Fibroblast of lung (primary cell): ENCODE measurements at regions not wholly inside any gene's neighbourhood (a gene's known extent, or its start where the extent isn't known, plus 50 kb on each side); places are given as distances from the start of the nearest gene placed in this dataset.

Experiments
- DNase-seq, 2 donors: peaks; one replicate each; pipeline versions ENCODE4 v3.0.0 to v3.0.0-alpha.2; 2010; ENCODE audit warnings: low read depth in 2 of 2
- H2AFZ ChIP-seq: 2 replicates; pipeline ENCODE4 v1.5.1; 2012; ENCODE audit warnings: low read length, control low read depth, inconsistent platforms
- H3K27ac ChIP-seq: 2 replicates; pipeline ENCODE4 v1.5.1; 2011; ENCODE audit warnings: low read length, control low read depth; ENCODE audit not compliant: insufficient read depth
- H3K27me3 ChIP-seq: 2 replicates; pipeline ENCODE4 v1.5.1; 2011; ENCODE audit warnings: mild to moderate bottlenecking, low read length; ENCODE audit not compliant: control insufficient read depth, insufficient read depth
- H3K36me3 ChIP-seq: 2 replicates; pipeline ENCODE4 v1.5.1; 2011; ENCODE audit warnings: low read length; ENCODE audit not compliant: control insufficient read depth, insufficient read depth
- H3K4me1 ChIP-seq: 2 replicates; pipeline ENCODE4 v1.5.1; 2011; ENCODE audit warnings: low read length; ENCODE audit not compliant: control insufficient read depth, insufficient read depth; ENCODE audit errors: extremely low read depth
- H3K4me2 ChIP-seq: 2 replicates; pipeline ENCODE4 v1.5.1; 2011; ENCODE audit warnings: low read length, control low read depth; ENCODE audit not compliant: insufficient read depth; ENCODE audit errors: extremely low read depth
- H3K4me3 ChIP-seq, 4 experiments: fragments of 200-600 bp in 1 of 4; sonication (generic) in 1 of 4; replicated peaks in 1 of 4; 2 replicates each; pipeline ENCODE4 v1.5.1; 2011 to 2016; ENCODE audit warnings: low read length in 4 of 4, low read depth in 3 of 4, mild to moderate bottlenecking in 3 of 4, control low read depth in 2 of 4, inconsistent platforms in 1 of 4, mixed read lengths in 1 of 4; ENCODE audit not compliant: insufficient read depth in 1 of 4; ENCODE audit errors: control extremely low read depth in 1 of 4
- H3K79me2 ChIP-seq: 2 replicates; pipeline ENCODE4 v1.5.1; 2012; ENCODE audit warnings: mild to moderate bottlenecking, low read length, inconsistent platforms; ENCODE audit not compliant: control insufficient read depth, insufficient read depth
- H3K9ac ChIP-seq: 2 replicates; pipeline ENCODE4 v1.5.1; 2011; ENCODE audit warnings: mild to moderate bottlenecking, low read length, control low read depth; ENCODE audit not compliant: insufficient read depth
- H3K9me3 ChIP-seq: 2 replicates; pipeline ENCODE4 v1.5.1; 2012; ENCODE audit warnings: low read depth, low read length; ENCODE audit not compliant: control insufficient read depth, insufficient read depth
- H4K20me1 ChIP-seq: 2 replicates; pipeline ENCODE4 v1.5.1; 2011; ENCODE audit warnings: low read length; ENCODE audit not compliant: control insufficient read depth, insufficient read depth; ENCODE audit errors: extremely low read depth
- EZH2 ChIP-seq: IDR thresholded peaks from 2 replicates; pipeline ENCODE4 v1.5.1; 2012; ENCODE audit warnings: low read length, control low read depth, mild to moderate bottlenecking; ENCODE audit errors: missing control alignments
- TF ChIP-seq, protein P1 (sequence below), 2 donors: IDR thresholded peaks in 1 of 2; conservative IDR thresholded peaks in 1 of 2; 1 replicate in 1 of 2; 2 replicates in 1 of 2; pipeline ENCODE4 v1.5.1; 2011 to 2012; ENCODE audit warnings: low read length in 2 of 2, control low read depth in 1 of 2, inconsistent platforms in 1 of 2, low read depth in 1 of 2, mild to moderate bottlenecking in 1 of 2

DNA sequence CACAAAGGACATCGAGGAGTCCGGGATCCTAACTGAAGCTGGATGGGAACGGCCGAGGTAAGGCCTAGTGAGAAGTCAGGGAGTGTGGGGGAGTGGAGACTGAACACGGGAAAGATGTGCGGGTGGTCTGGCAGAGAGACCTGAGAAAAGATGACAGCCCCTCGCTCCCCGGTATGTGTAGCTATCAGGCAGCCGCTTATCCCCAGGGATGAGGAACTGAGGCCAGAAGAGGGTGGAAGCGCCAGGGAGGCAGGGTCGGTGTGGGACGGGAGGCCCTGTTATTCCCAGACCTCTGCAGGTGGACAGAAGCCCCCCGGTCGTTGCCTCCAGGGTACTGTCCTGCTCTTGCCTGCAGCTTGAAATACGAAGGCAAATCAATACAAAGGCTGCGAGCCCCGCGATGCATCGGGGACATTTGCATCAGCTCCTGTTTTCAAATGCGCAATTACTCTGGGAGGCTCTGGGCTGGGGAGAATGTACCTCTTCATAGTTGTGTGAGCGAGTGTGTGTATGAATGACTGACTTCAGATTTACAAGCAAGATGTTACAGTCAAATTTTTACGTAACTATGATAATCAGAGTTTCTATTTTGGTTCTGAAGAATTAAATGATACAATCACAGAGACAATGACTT is 221.3 kb downstream of the QKI start:
- TF ChIP-seq, protein P1, sequence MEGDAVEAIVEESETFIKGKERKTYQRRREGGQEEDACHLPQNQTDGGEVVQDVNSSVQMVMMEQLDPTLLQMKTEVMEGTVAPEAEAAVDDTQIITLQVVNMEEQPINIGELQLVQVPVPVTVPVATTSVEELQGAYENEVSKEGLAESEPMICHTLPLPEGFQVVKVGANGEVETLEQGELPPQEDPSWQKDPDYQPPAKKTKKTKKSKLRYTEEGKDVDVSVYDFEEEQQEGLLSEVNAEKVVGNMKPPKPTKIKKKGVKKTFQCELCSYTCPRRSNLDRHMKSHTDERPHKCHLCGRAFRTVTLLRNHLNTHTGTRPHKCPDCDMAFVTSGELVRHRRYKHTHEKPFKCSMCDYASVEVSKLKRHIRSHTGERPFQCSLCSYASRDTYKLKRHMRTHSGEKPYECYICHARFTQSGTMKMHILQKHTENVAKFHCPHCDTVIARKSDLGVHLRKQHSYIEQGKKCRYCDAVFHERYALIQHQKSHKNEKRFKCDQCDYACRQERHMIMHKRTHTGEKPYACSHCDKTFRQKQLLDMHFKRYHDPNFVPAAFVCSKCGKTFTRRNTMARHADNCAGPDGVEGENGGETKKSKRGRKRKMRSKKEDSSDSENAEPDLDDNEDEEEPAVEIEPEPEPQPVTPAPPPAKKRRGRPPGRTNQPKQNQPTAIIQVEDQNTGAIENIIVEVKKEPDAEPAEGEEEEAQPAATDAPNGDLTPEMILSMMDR (conservative IDR thresholded peaks at IDR 0.05 in 1 of 2, IDR thresholded peaks at IDR 0.05 in 1 of 2; ENCODE audit: low read depth in 1 of 2, low read length in 2 of 2), result no peak
- TF ChIP-seq EZH2, result no peak
- Histone ChIP-seq H2AFZ (no peak overlapping the region), H3K36me3 (no peaks in the 10 kb centered on the region), H4K20me1 (no peaks in the 10 kb centered on the region), H3K4me1 (no peaks in the 10 kb centered on the region), H3K4me3 (no peak overlapping the region), H3K79me2 (no peaks in the 10 kb centered on the region), H3K27ac (no peak overlapping the region), H3K4me2 (no peak overlapping the region), H3K9ac (no peak overlapping the region), H3K27me3 (no peaks in the 10 kb centered on the region), H3K9me3 (no peaks in the 10 kb centered on the region)
- no peak for DNase-seq

DNA sequence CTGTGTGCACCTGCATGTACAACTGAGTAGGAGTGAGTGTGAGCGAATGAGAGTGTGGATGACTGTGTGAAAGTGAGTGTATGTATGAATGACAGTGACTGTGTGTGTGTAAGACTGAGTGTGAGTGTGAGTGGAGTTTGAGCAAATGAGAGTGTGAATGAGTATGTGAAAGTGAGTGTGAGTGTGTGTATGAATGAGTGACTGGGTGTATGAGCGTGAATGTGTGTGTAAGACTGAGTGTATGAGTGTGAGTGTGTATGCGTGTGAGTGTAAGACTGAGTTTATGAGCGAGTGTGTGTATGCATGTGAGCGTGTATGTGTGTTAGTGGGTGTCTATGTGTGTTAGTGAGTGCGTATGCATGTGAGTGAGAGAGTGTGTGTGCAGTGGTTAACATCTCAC is 220.8 kb downstream of the QKI start:
- H3K4me2 ChIP-seq, result no peak overlapping the region
- TF ChIP-seq, protein P1 (conservative IDR thresholded peaks at IDR 0.05 in 1 of 2, IDR thresholded peaks at IDR 0.05 in 1 of 2; ENCODE audit: low read depth in 1 of 2, low read length in 2 of 2), result no peak
- TF ChIP-seq EZH2, result no peak
- no peak for DNase-seq

GRCh38 chr6:163634211-163635171 is 220.0 kb downstream of the QKI start:
- no peak overlapping the region for H3K4me2 ChIP-seq
- H3K36me3 ChIP-seq, result no peaks in the 10 kb centered on the region
- no peak overlapping the region for H3K4me3 ChIP-seq
- H3K79me2 ChIP-seq, result no peaks in the 10 kb centered on the region
- H4K20me1 ChIP-seq, result no peaks in the 10 kb centered on the region
- H3K27me3 ChIP-seq, result no peaks in the 10 kb centered on the region
- H3K9ac ChIP-seq, result no peak overlapping the region
- H2AFZ ChIP-seq, result no peak overlapping the region
- TF ChIP-seq, protein P1 (conservative IDR thresholded peaks at IDR 0.05 in 1 of 2, IDR thresholded peaks at IDR 0.05 in 1 of 2; ENCODE audit: low read depth in 1 of 2, low read length in 2 of 2), result no peak
- TF ChIP-seq EZH2, result no peak
- DNase-seq, result no peak
- H3K27ac ChIP-seq, result no peak overlapping the region
- H3K4me1 ChIP-seq, result no peaks in the 10 kb centered on the region
- no peaks in the 10 kb centered on the region for H3K9me3 ChIP-seq

More for the DNA sequence above, 220.8 kb downstream of the QKI start:
- H3K27ac ChIP-seq, result no peak overlapping the region
- no peaks in the 10 kb centered on the region for H3K79me2 ChIP-seq
- no peak overlapping the region for H3K4me3 ChIP-seq
- no peaks in the 10 kb centered on the region for H3K36me3 ChIP-seq
- H3K4me1 ChIP-seq, result no peaks in the 10 kb centered on the region
- H3K27me3 ChIP-seq, result no peaks in the 10 kb centered on the region
- H2AFZ ChIP-seq, result no peak overlapping the region
- no peak overlapping the region for H3K9ac ChIP-seq
- H4K20me1 ChIP-seq, result no peaks in the 10 kb centered on the region
- no peaks in the 10 kb centered on the region for H3K9me3 ChIP-seq
